ENCODE measurements at regions not wholly inside any gene's neighbourhood (a gene's known extent, or its start where the extent isn't known, plus 50 kb on each side); places are given as distances from the start of the nearest gene placed in this dataset.

- DNase-seq, result no peak
Measured at GRCh38 chr2:54360055-54360792, 95.9 kb upstream of the SPTBN1 start.

GRCh38 chr2:54364409-54364808 lies 91.7 kb upstream of the SPTBN1 start:
- no peak for DNase-seq

- DNase-seq, result no peak
Measured at GRCh38 chr2:54365661-54366060, 90.5 kb upstream of the SPTBN1 start.

GRCh38 chr2:54366487-54367280 lies 89.4 kb upstream of the SPTBN1 start:
- DNase-seq, result no peak

GRCh38 chr2:54370405-54371104 lies 85.6 kb upstream of the SPTBN1 start:
- DNase-seq, result no peak

GRCh38 chr2:54371460-54372065 lies 84.6 kb upstream of the SPTBN1 start:
- no peak for DNase-seq

- DNase-seq, result no peak
Measured at GRCh38 chr2:54372361-54372760, 83.8 kb upstream of the SPTBN1 start.

- no peak for DNase-seq
Measured at GRCh38 chr2:54373855-54374254, 82.3 kb upstream of the SPTBN1 start.

- DNase-seq, result no peak
Measured at GRCh38 chr2:54374591-54375364, 81.3 kb upstream of the SPTBN1 start.

- no peak for DNase-seq
Measured at GRCh38 chr2:54377451-54377850, 78.7 kb upstream of the SPTBN1 start.

GRCh38 chr2:54377901-54378493 lies 78.1 kb upstream of the SPTBN1 start:
- DNase-seq, result no peak

- no peak for DNase-seq
Measured at GRCh38 chr2:54380670-54381069, 75.5 kb upstream of the SPTBN1 start.

GRCh38 chr2:54381293-54381692 lies 74.8 kb upstream of the SPTBN1 start:
- no peak for DNase-seq

GRCh38 chr2:54382601-54383000 lies 73.5 kb upstream of the SPTBN1 start:
- DNase-seq, result no peak

- no peak for DNase-seq
Measured at GRCh38 chr2:54384301-54385203, 71.6 kb upstream of the SPTBN1 start.

GRCh38 chr2:54385271-54385670 lies 70.9 kb upstream of the SPTBN1 start:
- no peak for DNase-seq

- no peak for DNase-seq
Measured at GRCh38 chr2:54386585-54386984, 69.5 kb upstream of the SPTBN1 start.

- DNase-seq, result no peak
Measured at GRCh38 chr2:54387059-54387991, 68.8 kb upstream of the SPTBN1 start.

- DNase-seq, result no peak
Measured at GRCh38 chr2:54388076-54388475, 68.1 kb upstream of the SPTBN1 start.

All from suppressor macrophage (primary cell).